ENCODE measurements at regions not wholly inside any gene's neighbourhood (a gene's known extent, or its start where the extent isn't known, plus 50 kb on each side); places are given as distances from the start of the nearest gene placed in this dataset.

DNA sequence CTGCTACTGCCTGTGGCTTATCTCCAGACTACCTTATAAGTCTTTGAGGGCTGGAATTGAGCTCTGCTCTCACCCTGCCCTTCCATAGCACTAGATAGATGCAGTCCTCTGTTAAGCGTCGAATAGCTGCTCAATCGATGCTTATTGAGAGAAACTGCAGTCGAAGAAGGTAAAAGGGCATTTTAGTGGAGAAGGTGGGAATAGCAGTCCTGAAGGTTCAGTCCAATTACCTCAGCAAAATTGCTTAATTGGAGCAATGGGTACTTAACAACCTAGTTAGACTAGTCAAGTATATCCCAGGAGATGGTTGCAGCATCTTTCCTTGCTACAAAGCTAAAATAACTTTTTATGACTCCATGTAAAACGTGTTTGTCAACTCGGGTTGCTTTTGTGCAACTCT lies 66.8 kb upstream of the NT5E start:
- intact Hi-C loops (cut with DNase I; ENCODE audit: low total_unique reads): no loop called here
- no peak for TF ChIP-seq CTCF (IDR thresholded peaks at IDR 0.05)
- Histone ChIP-seq H3K27ac (no peak overlapping the region), H3K4me1 (no peaks in the 10 kb centered on the region), H3K36me3 (no peaks in the 10 kb centered on the region), H3K4me3 (no peak overlapping the region), H3K27me3 (no peaks in the 10 kb centered on the region), H3K9me3 (no peaks in the 10 kb centered on the region)
- no peak for DNase-seq

- Histone ChIP-seq H3K36me3 (no peaks in the 10 kb centered on the region), H3K9me3 (no peaks in the 10 kb centered on the region), H3K4me1 (no peaks in the 10 kb centered on the region), H3K4me3 (no peak overlapping the region), H3K27ac (no peak overlapping the region), H3K27me3 (no peaks in the 10 kb centered on the region)
- intact Hi-C loops (cut with DNase I; ENCODE audit: low total_unique reads): no loop called here
- no peak for DNase-seq
- TF ChIP-seq CTCF (IDR thresholded peaks at IDR 0.05): no peak
Observed at GRCh38 chr6:85382541-85382940, 67.3 kb upstream of the NT5E start.

DNA sequence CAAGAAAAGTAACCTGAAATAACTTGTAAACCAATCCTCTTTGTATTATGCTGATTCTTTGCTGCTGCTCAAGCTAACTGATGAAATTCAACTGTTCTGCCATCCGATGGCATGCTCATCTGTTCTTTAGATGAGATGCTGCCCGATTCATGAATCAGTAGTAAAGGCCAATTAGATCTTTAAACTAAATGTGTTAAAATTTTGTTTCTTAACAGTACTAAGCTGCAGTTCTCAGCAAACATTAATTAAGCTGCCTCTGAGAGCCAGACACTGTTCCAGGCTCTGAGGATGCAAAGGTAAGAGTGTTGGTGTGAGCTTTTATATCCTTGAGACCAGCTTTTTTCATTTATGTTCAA lies 77.0 kb upstream of the NT5E start:
- no peak overlapping the region for H3K4me3 ChIP-seq

GRCh38 chr6:85372188-85372914 lies 77.5 kb upstream of the NT5E start:
- no peak overlapping the region for H3K4me3 ChIP-seq
- H3K9me3 ChIP-seq: no peaks in the 10 kb centered on the region
- H3K27ac ChIP-seq: no peak overlapping the region
- no peaks in the 10 kb centered on the region for H3K27me3 ChIP-seq
- DNase-seq: no peak
- TF ChIP-seq CTCF (IDR thresholded peaks at IDR 0.05): peak in 1 of 2 experiments; percentile 8
- intact Hi-C loops (cut with DNase I; ENCODE audit: low total_unique reads): no loop called here
- no peaks in the 10 kb centered on the region for H3K4me1 ChIP-seq
- no peaks in the 10 kb centered on the region for H3K36me3 ChIP-seq

More for the DNA sequence above, 77.0 kb upstream of the NT5E start:
- no peak for DNase-seq
- Histone ChIP-seq H3K27me3 (no peaks in the 10 kb centered on the region), H3K27ac (no peak overlapping the region), H3K9me3 (no peaks in the 10 kb centered on the region), H3K4me1 (no peaks in the 10 kb centered on the region), H3K36me3 (no peaks in the 10 kb centered on the region)
- TF ChIP-seq CTCF (IDR thresholded peaks at IDR 0.05): no peak
- intact Hi-C loops (cut with DNase I; ENCODE audit: low total_unique reads): no loop called here

DNA sequence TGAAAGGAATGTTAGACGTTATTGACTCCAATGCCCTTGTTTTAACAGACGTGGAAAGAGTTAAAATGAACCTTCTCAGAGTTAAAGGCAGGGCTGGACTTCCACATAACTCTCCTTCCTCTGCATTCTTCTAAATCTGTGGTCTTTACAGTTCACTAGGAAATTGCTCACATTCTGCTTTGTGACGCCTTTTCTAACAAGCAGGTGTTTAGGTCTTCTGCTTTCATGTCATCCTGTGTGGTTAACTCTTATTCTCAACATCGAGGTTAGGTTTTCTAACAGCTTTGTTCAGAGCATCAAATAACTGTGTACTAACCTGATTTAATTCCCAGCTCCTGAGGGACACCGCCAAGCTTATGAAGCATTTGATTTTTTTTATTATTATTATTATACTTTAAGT lies 81.3 kb upstream of the NT5E start:
- H3K4me1 ChIP-seq: no peaks in the 10 kb centered on the region
- no peaks in the 10 kb centered on the region for H3K27me3 ChIP-seq
- H3K27ac ChIP-seq: no peak overlapping the region
- no peak for TF ChIP-seq CTCF (IDR thresholded peaks at IDR 0.05)
- no peaks in the 10 kb centered on the region for H3K9me3 ChIP-seq
- no peak for DNase-seq
- H3K4me3 ChIP-seq: no peak overlapping the region
- intact Hi-C loops (cut with DNase I; ENCODE audit: low total_unique reads): no loop called here
- H3K36me3 ChIP-seq: no peaks in the 10 kb centered on the region

DNA sequence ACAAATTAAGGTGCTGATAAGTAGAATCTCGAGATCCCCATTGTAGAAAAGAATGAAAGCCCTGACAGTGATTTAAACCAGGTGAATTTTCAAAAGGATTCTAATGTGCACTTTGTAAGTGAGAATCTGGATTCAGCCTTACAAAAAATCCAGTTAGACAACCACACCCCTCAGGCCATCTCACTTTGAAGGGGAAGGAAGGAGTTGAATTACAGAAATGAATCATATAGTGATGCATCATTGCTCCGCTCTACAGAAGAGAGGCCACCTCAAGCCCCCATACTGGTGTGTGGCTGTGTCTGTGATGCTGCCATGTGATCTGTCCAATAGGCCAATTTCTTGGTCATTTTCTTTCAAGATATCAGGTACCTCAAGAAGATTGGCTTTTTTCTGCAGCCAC lies 85.5 kb upstream of the NT5E start:
- H3K9me3 ChIP-seq: no peaks in the 10 kb centered on the region
- intact Hi-C loops (cut with DNase I; ENCODE audit: low total_unique reads): no loop called here
- H3K4me3 ChIP-seq: no peak overlapping the region
- no peaks in the 10 kb centered on the region for H3K27me3 ChIP-seq
- no peak for TF ChIP-seq CTCF (IDR thresholded peaks at IDR 0.05)
- no peaks in the 10 kb centered on the region for H3K36me3 ChIP-seq
- DNase-seq: no peak
- peaks cover 0 to 12% (median 8%) of the 10 kb centered on the region in 4 donors for H3K4me1 ChIP-seq
- no peak overlapping the region for H3K27ac ChIP-seq

Data from tibial artery (tissue), 4 donors.